Ovary (tissue), 7 donors: ENCODE measurements at regions not wholly inside any gene's neighbourhood (a gene's known extent, or its start where the extent isn't known, plus 50 kb on each side); places are given as distances from the start of the nearest gene placed in this dataset.

ENCODE experiments used
- DNase-seq, 5 donors: peaks; one replicate each; pipeline ENCODE4 v3.0.0-alpha.2; 2019 to 2020
- H3K27ac ChIP-seq, 2 donors: fragments of 200-600 bp; one replicate each; pipeline versions ENCODE4 v1.5.1 to v1.8.0; 2019 to 2022
- H3K27me3 ChIP-seq: fragments of 200-600 bp; one replicate; pipeline ENCODE4 v1.8.0; 2022
- H3K36me3 ChIP-seq: fragments of 200-600 bp; sonication (generic); one replicate; pipeline ENCODE4 v1.5.1; 2019
- H3K4me1 ChIP-seq: one replicate; pipeline ENCODE4 v1.8.1; 2013; ENCODE audit warnings: mild to moderate bottlenecking, moderate library complexity; ENCODE audit not compliant: insufficient read depth
- H3K4me3 ChIP-seq: fragments of 200-600 bp; sonication (generic); one replicate; pipeline ENCODE4 v1.5.1; 2017
- H3K9me3 ChIP-seq, 2 donors: fragments of 200-600 bp in 1 of 2; sonication (generic) in 1 of 2; one replicate each; pipeline versions ENCODE4 v1.5.1 to v1.8.1; 2013 to 2019; ENCODE audit warnings: mild to moderate bottlenecking in 1 of 2, moderate library complexity in 1 of 2
- CTCF ChIP-seq, 3 donors: fragments of 450-650 bp in 2 of 3; fragments of 200-600 bp in 1 of 3; IDR thresholded peaks; one replicate each; pipeline versions ENCODE4 v1.5.1 to v1.8.0; 2016 to 2022; ENCODE audit warnings: antibody characterized with exemption in 3 of 3, mild to moderate bottlenecking in 1 of 3
- EP300 ChIP-seq: sonication (generic); formaldehyde crosslinking; IDR thresholded peaks from one replicate; pipeline ENCODE4 v1.6.1; 2017; ENCODE audit warnings: antibody characterized with exemption
- POLR2A ChIP-seq: fragments of 450-650 bp; IDR thresholded peaks from one replicate; pipeline ENCODE4 v1.6.1; 2017; ENCODE audit warnings: antibody characterized with exemption, mild to moderate bottlenecking, moderate library complexity
- WGBS, 3 donors: extraction: QIAGEN DNeasy Blood & Tissue Kit in 1 of 3; methylation state at CpG; one replicate each; pipeline versions ENCODE4 v1.1.5 to v1.1.7; 2013 to 2017; 5-methylcytosine and 5-hydroxymethylcytosine counted together
- intact Hi-C, 4 donors: fragments of 100-400 bp; cut with DNase I; formaldehyde crosslinking; loops; one replicate each; pipeline versions ENCODE4 v1.11.0 to v1.15.1; 2022 to 2023
- donor health status: DM: no; HTN: no; CAD: no; lungs with moderate emphysema.
- donor health status: DM: no; HTN: no; CAD: no.
- donor health status: Bipolar disorder and iron deficiency.
- donor health status: DM: no; HTN: no; CAD: no.
- donor health status: DM: yes; HTN: yes; CAD: no.

GRCh38 chr2:17311106-17311619 lies 207.1 kb downstream of the RAD51AP2 start:
- Histone ChIP-seq H3K27me3 (no peaks in the 10 kb centered on the region), H3K9me3 (no peaks in the 10 kb centered on the region), H3K36me3 (no peaks in the 10 kb centered on the region), H3K27ac (no peak overlapping the region), H3K4me1 (no peaks in the 10 kb centered on the region), H3K4me3 (no peak overlapping the region)
- DNase-seq = no peak
- intact Hi-C loops = no loop called here
- WGBS, 3 donors = 94 to 96% (median 96%) methylated on average over 2 of the region's 2 CpGs
- TF ChIP-seq EP300 = no peak
- TF ChIP-seq POLR2A = no peak
- TF ChIP-seq CTCF (IDR thresholded peaks at IDR 0.05) = no peak

GRCh38 chr2:17309741-17310339 lies 208.4 kb downstream of the RAD51AP2 start:
- intact Hi-C loops = no loop called here
- H3K36me3 ChIP-seq = no peaks in the 10 kb centered on the region
- H3K27me3 ChIP-seq = no peaks in the 10 kb centered on the region
- H3K9me3 ChIP-seq = no peaks in the 10 kb centered on the region
- WGBS, 3 donors = 35 to 39% (median 36%) methylated on average over 6 of the region's 6 CpGs
- TF ChIP-seq POLR2A = no peak
- TF ChIP-seq EP300 = no peak
- TF ChIP-seq CTCF (IDR thresholded peaks at IDR 0.05) = no peak
- no peak for DNase-seq
- no peak overlapping the region for H3K27ac ChIP-seq
- no peaks in the 10 kb centered on the region for H3K4me1 ChIP-seq
- H3K4me3 ChIP-seq = no peak overlapping the region

- H3K9me3 ChIP-seq = no peaks in the 10 kb centered on the region
- H3K27me3 ChIP-seq = no peaks in the 10 kb centered on the region
- 70 to 90% (median 85%) methylated on average over 2 of the region's 2 CpGs for WGBS, 3 donors
- no peaks in the 10 kb centered on the region for H3K4me1 ChIP-seq
- no peak overlapping the region for H3K27ac ChIP-seq
- no peak for TF ChIP-seq CTCF (IDR thresholded peaks at IDR 0.05)
- no peak for TF ChIP-seq POLR2A
- no peak for TF ChIP-seq EP300
- intact Hi-C loops = no loop called here
- no peaks in the 10 kb centered on the region for H3K36me3 ChIP-seq
- no peak for DNase-seq
- H3K4me3 ChIP-seq = no peak overlapping the region
Observed at GRCh38 chr2:17309181-17309580, 209.1 kb downstream of the RAD51AP2 start.

GRCh38 chr2:17306706-17307105 lies 211.5 kb downstream of the RAD51AP2 start:
- no peaks in the 10 kb centered on the region for H3K27me3 ChIP-seq
- intact Hi-C loops = no loop called here
- no peaks in the 10 kb centered on the region for H3K36me3 ChIP-seq
- no peaks in the 10 kb centered on the region for H3K4me1 ChIP-seq
- no peak for DNase-seq
- H3K9me3 ChIP-seq = no peaks in the 10 kb centered on the region
- no peak overlapping the region for H3K27ac ChIP-seq
- TF ChIP-seq POLR2A (no peak), EP300 (no peak), CTCF (IDR thresholded peaks at IDR 0.05) (no peak)
- no peak overlapping the region for H3K4me3 ChIP-seq
- WGBS, 3 donors = 89 to 91% (median 90%) methylated on average over 2 of the region's 2 CpGs
